Right lobe of liver (tissue), 6 donors: ENCODE measurements at regions not wholly inside any gene's neighbourhood (a gene's known extent, or its start where the extent isn't known, plus 50 kb on each side); places are given as distances from the start of the nearest gene placed in this dataset.

Source experiments
- ATAC-seq, 4 donors: fragments of 200-7000 bp; cut with Tn5 transposase; one replicate each; pipeline ENCODE4 v1.9.1; 2020; ENCODE audit warnings: mild to moderate bottlenecking in 4 of 4, moderate library complexity in 4 of 4
- DNase-seq, 3 donors: peaks; one replicate each; pipeline ENCODE4 v3.0.0-alpha.2; 2020
- H3K27ac ChIP-seq, 3 donors: fragments of 200-600 bp; one replicate each; pipeline ENCODE4 v1.8.0; 2022
- H3K27me3 ChIP-seq, 2 donors: fragments of 200-600 bp; one replicate each; pipeline ENCODE4 v1.8.0; 2022
- H3K36me3 ChIP-seq, 4 donors: fragments of 200-600 bp; sonication (generic) in 1 of 4; one replicate each; pipeline versions ENCODE4 v1.5.1 to v1.8.0; 2017 to 2022; ENCODE audit warnings: control low read depth in 1 of 4
- H3K4me1 ChIP-seq, 4 donors: fragments of 200-600 bp; sonication (generic) in 1 of 4; one replicate each; pipeline versions ENCODE4 v1.5.1 to v1.8.0; 2017 to 2022; ENCODE audit warnings: control low read depth in 1 of 4
- H3K4me3 ChIP-seq, 3 donors: fragments of 200-600 bp; one replicate each; pipeline ENCODE4 v1.8.0; 2022
- H3K9me3 ChIP-seq, 4 donors: fragments of 200-600 bp; sonication (generic) in 1 of 4; one replicate each; pipeline versions ENCODE4 v1.5.1 to v1.8.0; 2017 to 2022; ENCODE audit warnings: control low read depth in 1 of 4
- POLR2A ChIP-seq: fragments of 450-650 bp; IDR thresholded peaks from one replicate; pipeline ENCODE4 v1.6.1; 2017; ENCODE audit warnings: antibody characterized with exemption, mild to moderate bottlenecking
- WGBS: methylation state at CpG from one replicate; pipeline ENCODE4 v1.1.6; 2018; ENCODE audit warnings: low coverage, low lambda C conversion rate; ENCODE audit not compliant: insufficient coverage; ENCODE audit errors: missing lambda C conversion rate; 5-methylcytosine and 5-hydroxymethylcytosine counted together
- intact Hi-C, 2 donors: fragments of 100-400 bp; cut with DNase I; formaldehyde crosslinking; loops; one replicate each; pipeline versions ENCODE4 v1.11.2 to v1.14.1; 2022
- TF ChIP-seq, protein P1 (sequence below), 4 donors: fragments of 200-600 bp in 3 of 4; fragments of 450-650 bp in 1 of 4; IDR thresholded peaks; one replicate each; pipeline versions ENCODE4 v1.5.1 to v1.8.0; 2016 to 2022; ENCODE audit warnings: antibody characterized with exemption in 4 of 4, mild to moderate bottlenecking in 2 of 4
- donor health status: DM: no; HTN: yes; CAD: no.
- donor health status: DM: no; HTN: no; CAD: no.
- donor health status: DM: no; HTN: no; CAD: no.
- donor health status: DM: no; HTN: yes; CAD: no.
- donor health status: DM: no; HTN: yes; CAD: no.

DNA sequence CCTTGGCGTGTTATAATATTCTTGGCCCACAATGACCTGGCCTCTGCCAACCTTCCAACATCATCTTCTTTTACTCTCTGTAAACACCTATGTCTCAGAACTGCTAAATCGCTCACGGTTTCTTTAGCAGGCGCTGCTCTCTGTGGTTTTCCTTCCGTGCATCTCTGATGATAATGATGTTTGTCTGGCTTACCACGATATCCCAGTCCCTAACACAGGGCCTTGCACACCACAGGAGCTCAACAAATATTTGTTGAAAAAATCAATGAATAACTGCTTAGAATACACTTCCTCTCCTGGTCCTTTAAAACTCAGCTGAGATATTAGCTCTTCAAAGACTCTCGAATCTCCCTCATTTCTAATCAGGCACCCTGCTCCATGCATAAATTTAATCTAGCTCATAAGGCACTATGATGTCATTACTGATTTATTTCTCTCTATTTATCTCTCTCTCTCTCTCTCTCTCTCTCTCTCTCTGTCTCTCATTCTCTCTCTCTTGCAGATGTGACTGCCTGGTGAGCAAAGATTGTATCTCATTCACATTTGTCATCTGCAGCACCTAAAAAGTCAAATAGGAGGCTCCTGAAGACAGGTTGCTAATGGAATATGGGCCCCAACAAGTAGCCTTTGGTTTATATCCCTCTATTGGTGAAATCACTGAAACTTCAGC lies 206.4 kb downstream of the NHLRC3 start:
- H3K4me1 ChIP-seq: no peaks in the 10 kb centered on the region
- no peaks in the 10 kb centered on the region for H3K9me3 ChIP-seq
- WGBS: 49% methylated on average over 7 of the region's 7 CpGs
- ATAC-seq (peak in 3 of 4 donors; percentile 41 to 60 (median 53)), DNase-seq (no peak)
- no peak for TF ChIP-seq POLR2A
- TF ChIP-seq, protein P1, sequence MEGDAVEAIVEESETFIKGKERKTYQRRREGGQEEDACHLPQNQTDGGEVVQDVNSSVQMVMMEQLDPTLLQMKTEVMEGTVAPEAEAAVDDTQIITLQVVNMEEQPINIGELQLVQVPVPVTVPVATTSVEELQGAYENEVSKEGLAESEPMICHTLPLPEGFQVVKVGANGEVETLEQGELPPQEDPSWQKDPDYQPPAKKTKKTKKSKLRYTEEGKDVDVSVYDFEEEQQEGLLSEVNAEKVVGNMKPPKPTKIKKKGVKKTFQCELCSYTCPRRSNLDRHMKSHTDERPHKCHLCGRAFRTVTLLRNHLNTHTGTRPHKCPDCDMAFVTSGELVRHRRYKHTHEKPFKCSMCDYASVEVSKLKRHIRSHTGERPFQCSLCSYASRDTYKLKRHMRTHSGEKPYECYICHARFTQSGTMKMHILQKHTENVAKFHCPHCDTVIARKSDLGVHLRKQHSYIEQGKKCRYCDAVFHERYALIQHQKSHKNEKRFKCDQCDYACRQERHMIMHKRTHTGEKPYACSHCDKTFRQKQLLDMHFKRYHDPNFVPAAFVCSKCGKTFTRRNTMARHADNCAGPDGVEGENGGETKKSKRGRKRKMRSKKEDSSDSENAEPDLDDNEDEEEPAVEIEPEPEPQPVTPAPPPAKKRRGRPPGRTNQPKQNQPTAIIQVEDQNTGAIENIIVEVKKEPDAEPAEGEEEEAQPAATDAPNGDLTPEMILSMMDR (IDR thresholded peaks at IDR 0.05): no peak
- H3K36me3 ChIP-seq: no peaks in the 10 kb centered on the region
- intact Hi-C loops: no loop called here
- no peak overlapping the region for H3K4me3 ChIP-seq
- H3K27ac ChIP-seq: no peak overlapping the region
- no peaks in the 10 kb centered on the region for H3K27me3 ChIP-seq

DNA sequence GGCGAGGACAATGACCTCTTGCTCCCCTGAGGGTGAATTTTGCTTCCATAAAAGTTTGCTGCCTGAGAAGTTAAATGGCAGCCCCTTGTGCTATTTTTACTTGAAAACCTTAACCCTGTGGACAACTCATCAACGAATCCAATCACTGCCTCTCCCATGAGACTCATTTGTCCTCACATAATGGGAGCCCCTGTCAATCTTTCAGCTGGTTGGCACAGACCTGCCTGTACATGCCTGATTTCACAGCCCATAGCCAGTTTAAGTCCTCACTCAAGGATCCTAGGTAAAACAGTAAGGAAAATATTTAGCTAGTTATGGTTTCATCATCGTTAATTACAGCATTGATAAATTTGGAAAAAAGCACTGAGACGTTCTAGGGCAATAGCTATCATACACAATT lies 207.4 kb downstream of the NHLRC3 start:
- intact Hi-C loops: no loop called here
- Histone ChIP-seq H3K27me3 (no peaks in the 10 kb centered on the region), H3K9me3 (no peaks in the 10 kb centered on the region), H3K4me3 (no peak overlapping the region), H3K27ac (no peak overlapping the region), H3K36me3 (no peaks in the 10 kb centered on the region), H3K4me1 (no peaks in the 10 kb centered on the region)
- 60% methylated on average over 4 of the region's 4 CpGs for WGBS
- ATAC-seq (no peak), DNase-seq (no peak)
- TF ChIP-seq, protein P1 (IDR thresholded peaks at IDR 0.05): no peak
- TF ChIP-seq POLR2A: no peak

DNA sequence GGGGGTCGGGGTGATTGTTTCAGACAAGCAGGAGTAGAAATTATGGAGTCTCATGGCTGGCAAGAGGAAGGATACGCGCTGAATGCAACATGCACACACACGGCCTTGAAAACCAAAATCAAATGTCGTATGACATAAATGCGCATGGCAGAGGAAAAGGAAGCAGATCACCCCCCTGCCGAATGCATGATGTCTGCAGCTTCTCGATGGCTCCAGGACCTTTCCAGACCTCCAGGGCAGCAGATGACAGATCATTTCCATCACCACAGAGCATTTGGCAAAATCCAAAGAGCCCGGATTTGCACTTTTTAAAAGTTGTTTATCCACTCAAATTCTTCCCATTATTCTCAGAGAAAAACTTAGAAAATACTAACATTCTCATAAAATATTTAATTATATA lies 211.7 kb downstream of the NHLRC3 start:
- Histone ChIP-seq H3K4me1 (no peaks in the 10 kb centered on the region), H3K4me3 (no peak overlapping the region), H3K27ac (no peak overlapping the region), H3K27me3 (no peaks in the 10 kb centered on the region), H3K36me3 (no peaks in the 10 kb centered on the region), H3K9me3 (no peaks in the 10 kb centered on the region)
- no peak for DNase-seq
- ATAC-seq: no peak
- intact Hi-C loops: no loop called here
- TF ChIP-seq POLR2A: no peak
- TF ChIP-seq, protein P1 (IDR thresholded peaks at IDR 0.05): no peak
- WGBS: 59% methylated on average over 8 of the region's 9 CpGs

DNA sequence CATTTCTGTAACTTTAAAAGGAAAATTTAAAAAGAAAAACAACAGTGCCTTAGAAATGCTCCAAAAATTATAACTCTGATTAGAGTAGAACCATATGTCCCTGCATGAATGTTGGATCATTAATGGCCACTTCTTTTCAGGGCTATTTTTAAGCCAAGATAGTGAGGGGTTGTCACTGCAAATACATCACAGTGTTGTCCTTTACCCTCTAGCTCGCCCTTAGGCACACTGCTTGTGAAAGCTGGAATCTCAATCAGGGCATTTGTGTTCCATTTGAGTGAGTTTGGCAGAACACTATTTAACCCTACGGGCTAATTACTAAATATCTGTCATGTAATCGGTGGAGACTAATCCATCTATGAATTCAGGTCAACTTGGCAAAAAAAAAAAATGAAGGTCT lies 212.2 kb downstream of the NHLRC3 start:
- intact Hi-C loops: no loop called here
- no peak overlapping the region for H3K27ac ChIP-seq
- no peaks in the 10 kb centered on the region for H3K9me3 ChIP-seq
- 36% methylated on average over 3 of the region's 3 CpGs for WGBS
- DNase-seq: no peak
- no peaks in the 10 kb centered on the region for H3K36me3 ChIP-seq
- no peak overlapping the region for H3K4me3 ChIP-seq
- no peaks in the 10 kb centered on the region for H3K4me1 ChIP-seq
- no peak for ATAC-seq
- no peaks in the 10 kb centered on the region for H3K27me3 ChIP-seq
- TF ChIP-seq, protein P1 (IDR thresholded peaks at IDR 0.05): no peak
- TF ChIP-seq POLR2A: no peak

DNA sequence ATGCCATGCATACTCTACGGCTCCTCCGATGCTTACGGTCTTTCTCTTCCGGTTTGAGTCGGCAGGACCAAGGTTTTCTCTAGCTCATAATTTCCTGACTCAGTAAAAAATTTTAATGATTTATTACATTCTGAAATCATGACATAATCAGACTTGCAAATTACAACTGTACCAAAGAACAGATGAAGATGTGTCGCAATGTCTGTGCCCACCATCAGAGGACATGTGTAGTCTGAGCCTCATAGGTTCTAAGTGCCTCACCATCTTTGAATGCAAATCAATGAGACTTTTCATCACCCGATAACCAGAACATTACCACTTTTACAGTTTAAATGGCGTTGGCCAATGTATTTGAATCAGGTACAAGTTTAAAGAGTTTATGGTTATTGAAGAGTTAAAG lies 213.1 kb downstream of the NHLRC3 start:
- H3K4me1 ChIP-seq: no peaks in the 10 kb centered on the region
- WGBS: 89% methylated on average over 8 of the region's 8 CpGs
- TF ChIP-seq, protein P1 (IDR thresholded peaks at IDR 0.05): no peak
- no peak for TF ChIP-seq POLR2A
- no peak overlapping the region for H3K27ac ChIP-seq
- ATAC-seq: no peak
- no peaks in the 10 kb centered on the region for H3K27me3 ChIP-seq
- DNase-seq: no peak
- H3K36me3 ChIP-seq: no peaks in the 10 kb centered on the region
- intact Hi-C loops: no loop called here
- H3K9me3 ChIP-seq: no peaks in the 10 kb centered on the region
- no peak overlapping the region for H3K4me3 ChIP-seq
